ENCODE measurements at regions not wholly inside any gene's neighbourhood (a gene's known extent, or its start where the extent isn't known, plus 50 kb on each side); places are given as distances from the start of the nearest gene placed in this dataset.
"Not testable (repeated sequence)": the region's sequence is repeated elsewhere in the genome, so short reads cannot be mapped to it uniquely, and the experiment has no call there.

GRCh38 chr1:232313876-232314275 lies 316.1 kb downstream of the SIPA1L2 start:
- not testable (repeated sequence) for DNase-seq (ENCODE audit: low read depth in 2 of 2)

GRCh38 chr1:232310541-232310940 lies 319.4 kb downstream of the SIPA1L2 start:
- DNase-seq (ENCODE audit: low read depth in 2 of 2), result no peak

GRCh38 chr1:232308616-232309015 lies 321.3 kb downstream of the SIPA1L2 start:
- DNase-seq (ENCODE audit: low read depth in 2 of 2), result no peak

GRCh38 chr1:232307296-232308017 lies 322.5 kb downstream of the SIPA1L2 start:
- DNase-seq (ENCODE audit: low read depth in 2 of 2), result no peak

- no peak for DNase-seq (ENCODE audit: low read depth in 2 of 2)
Measured at GRCh38 chr1:232306269-232306961, 323.5 kb downstream of the SIPA1L2 start.

GRCh38 chr1:232305050-232305449 lies 324.9 kb downstream of the SIPA1L2 start:
- DNase-seq (ENCODE audit: low read depth in 2 of 2), result no peak

- DNase-seq (ENCODE audit: low read depth in 2 of 2), result no peak
Measured at GRCh38 chr1:232303222-232303620, 326.7 kb downstream of the SIPA1L2 start.

GRCh38 chr1:232302376-232303221 lies 327.3 kb downstream of the SIPA1L2 start:
- DNase-seq (ENCODE audit: low read depth in 2 of 2), result no peak

- no peak for DNase-seq (ENCODE audit: low read depth in 2 of 2)
Measured at GRCh38 chr1:232301246-232301645, 328.7 kb downstream of the SIPA1L2 start.

GRCh38 chr1:232300466-232300865 lies 329.5 kb downstream of the SIPA1L2 start:
- DNase-seq (ENCODE audit: low read depth in 2 of 2), result no peak

- DNase-seq (ENCODE audit: low read depth in 2 of 2), result no peak
Measured at GRCh38 chr1:232296461-232296860, 333.5 kb downstream of the SIPA1L2 start.

- DNase-seq (ENCODE audit: low read depth in 2 of 2), result no peak
Measured at GRCh38 chr1:232293361-232293760, 336.6 kb downstream of the SIPA1L2 start.

- no peak for DNase-seq (ENCODE audit: low read depth in 2 of 2)
Measured at GRCh38 chr1:232292818-232293217, 337.1 kb downstream of the SIPA1L2 start.

GRCh38 chr1:232292239-232292638 lies 337.7 kb downstream of the SIPA1L2 start:
- no peak for DNase-seq (ENCODE audit: low read depth in 2 of 2)

- no peak for DNase-seq (ENCODE audit: low read depth in 2 of 2)
Measured at GRCh38 chr1:232291681-232292080, 338.3 kb downstream of the SIPA1L2 start.

- DNase-seq (ENCODE audit: low read depth in 2 of 2), result no peak
Measured at GRCh38 chr1:232291261-232291660, 338.7 kb downstream of the SIPA1L2 start.

- no peak for DNase-seq (ENCODE audit: low read depth in 2 of 2)
Measured at GRCh38 chr1:232290570-232290969, 339.4 kb downstream of the SIPA1L2 start.

GRCh38 chr1:232287676-232288569 lies 342.0 kb downstream of the SIPA1L2 start:
- no peak for DNase-seq (ENCODE audit: low read depth in 2 of 2)

- DNase-seq (ENCODE audit: low read depth in 2 of 2), result no peak
Measured at GRCh38 chr1:232285138-232285537, 344.8 kb downstream of the SIPA1L2 start.

GRCh38 chr1:232283864-232284263 lies 346.1 kb downstream of the SIPA1L2 start:
- DNase-seq (ENCODE audit: low read depth in 2 of 2), result no peak

- DNase-seq (ENCODE audit: low read depth in 2 of 2), result no peak
Measured at GRCh38 chr1:232282498-232282897, 347.4 kb downstream of the SIPA1L2 start.

Data from stimulated activated CD4-positive, alpha-beta T cell treated with anti-CD3 and anti-CD28 coated beads, Interleukin-12 subunit alpha, Interleukin-12 subunit beta, amount 100 ng/mL, for 24 hours (primary cell).